ENCODE measurements at regions not wholly inside any gene's neighbourhood (a gene's known extent, or its start where the extent isn't known, plus 50 kb on each side); places are given as distances from the start of the nearest gene placed in this dataset.

GRCh38 chr4:1536579-1537409 lies 130.6 kb upstream of the NKX1-1 start:
- Histone ChIP-seq H3K4me3 (ENCODE audit: low read length in 2 of 2) (no peak overlapping the region), H3K27me3 (ENCODE audit: insufficient read depth, low read length) (no peaks in the 10 kb centered on the region), H3K36me3 (ENCODE audit: insufficient read depth, low read length) (no peaks in the 10 kb centered on the region), H3K9me3 (ENCODE audit: control insufficient read depth in 1 of 2, low read length in 2 of 2) (no peaks in the 10 kb centered on the region), H3K4me1 (ENCODE audit: insufficient read depth, low read length) (no peaks in the 10 kb centered on the region), H3K27ac (ENCODE audit: low read depth, low read length) (no peak overlapping the region)
- H3K9me3 Mint-ChIP-seq: no peaks in the 10 kb centered on the region
- peaks cover 2 to 7% of the 10 kb centered on the region in 2 donors for H3K27me3 Mint-ChIP-seq
- H3K36me3 Mint-ChIP-seq: no peaks in the 10 kb centered on the region
- intact Hi-C loops (cut with micrococcal nuclease): no loop called here
- ChIA-PET CTCF (ENCODE audit: partially characterized antibody) (no interaction called here), POLR2A (ENCODE audit: partially characterized antibody) (no interaction called here)
- H3K27ac Mint-ChIP-seq: no peak overlapping the region
- DNase-seq: no peak
- H3K4me1 Mint-ChIP-seq: no peaks in the 10 kb centered on the region
- H3K4me3 Mint-ChIP-seq: no peak overlapping the region

GRCh38 chr4:1535926-1536578 lies 129.8 kb upstream of the NKX1-1 start:
- Histone ChIP-seq H3K4me3 (ENCODE audit: low read length in 2 of 2) (no peak overlapping the region), H3K4me1 (ENCODE audit: insufficient read depth, low read length) (no peaks in the 10 kb centered on the region), H3K9me3 (ENCODE audit: control insufficient read depth in 1 of 2, low read length in 2 of 2) (no peaks in the 10 kb centered on the region), H3K36me3 (ENCODE audit: insufficient read depth, low read length) (no peaks in the 10 kb centered on the region), H3K27ac (ENCODE audit: low read depth, low read length) (no peak overlapping the region), H3K27me3 (ENCODE audit: insufficient read depth, low read length) (no peaks in the 10 kb centered on the region)
- DNase-seq: no peak
- Mint-ChIP-seq H3K4me1 (no peaks in the 10 kb centered on the region), H3K36me3 (no peaks in the 10 kb centered on the region), H3K27me3 (peaks cover 4 to 7% of the 10 kb centered on the region in 2 donors), H3K4me3 (no peak overlapping the region), H3K9me3 (no peaks in the 10 kb centered on the region), H3K27ac (no peak overlapping the region)
- ChIA-PET POLR2A (ENCODE audit: partially characterized antibody) (interaction anchor here (1.0 kb wide), 1 partner anchor 8 kb away, joined by 4 read pairs; no protein-coding TSS in a partner anchor), CTCF (ENCODE audit: partially characterized antibody) (interaction anchor here (1.5 kb wide), 1 partner anchor 12 kb away, joined by 4 read pairs; no protein-coding TSS in a partner anchor)
- intact Hi-C loops (cut with micrococcal nuclease): no loop called here

- Histone ChIP-seq H3K4me1 (ENCODE audit: insufficient read depth, low read length) (no peaks in the 10 kb centered on the region), H3K9me3 (ENCODE audit: control insufficient read depth in 1 of 2, low read length in 2 of 2) (no peaks in the 10 kb centered on the region), H3K27ac (ENCODE audit: low read depth, low read length) (no peak overlapping the region), H3K4me3 (ENCODE audit: low read length in 2 of 2) (no peak overlapping the region), H3K36me3 (ENCODE audit: insufficient read depth, low read length) (no peaks in the 10 kb centered on the region), H3K27me3 (ENCODE audit: insufficient read depth, low read length) (no peaks in the 10 kb centered on the region)
- no peak overlapping the region for H3K27ac Mint-ChIP-seq
- H3K36me3 Mint-ChIP-seq: no peaks in the 10 kb centered on the region
- intact Hi-C loops (cut with micrococcal nuclease): no loop called here
- DNase-seq: no peak
- H3K4me1 Mint-ChIP-seq: no peaks in the 10 kb centered on the region
- no peaks in the 10 kb centered on the region for H3K9me3 Mint-ChIP-seq
- peaks cover 4 to 10% of the 10 kb centered on the region in 2 donors for H3K27me3 Mint-ChIP-seq
- no peak overlapping the region for H3K4me3 Mint-ChIP-seq
- POLR2A ChIA-PET (ENCODE audit: partially characterized antibody): interaction anchor here (1.0 kb wide), 1 partner anchor 9 kb away, joined by 4 read pairs; no protein-coding TSS in a partner anchor
- CTCF ChIA-PET (ENCODE audit: partially characterized antibody): interaction anchor here (1.5 kb wide), 1 partner anchor 13 kb away, joined by 4 read pairs; no protein-coding TSS in a partner anchor
Observed at GRCh38 chr4:1534876-1535526, 128.8 kb upstream of the NKX1-1 start.

- POLR2A ChIA-PET (ENCODE audit: partially characterized antibody): no interaction called here
- no peak overlapping the region for H3K27ac ChIP-seq (ENCODE audit: low read depth, low read length)
- H3K4me3 ChIP-seq (ENCODE audit: low read length in 2 of 2): no peak overlapping the region
- no peaks in the 10 kb centered on the region for H3K36me3 ChIP-seq (ENCODE audit: insufficient read depth, low read length)
- no peak overlapping the region for H3K27ac Mint-ChIP-seq
- H3K4me3 Mint-ChIP-seq: no peak overlapping the region
- H3K27me3 Mint-ChIP-seq: peaks cover 6 to 16% of the 10 kb centered on the region in 2 donors
- H3K9me3 Mint-ChIP-seq: no peaks in the 10 kb centered on the region
- no peaks in the 10 kb centered on the region for H3K27me3 ChIP-seq (ENCODE audit: insufficient read depth, low read length)
- no peaks in the 10 kb centered on the region for H3K9me3 ChIP-seq (ENCODE audit: control insufficient read depth in 1 of 2, low read length in 2 of 2)
- no peaks in the 10 kb centered on the region for H3K4me1 Mint-ChIP-seq
- H3K4me1 ChIP-seq (ENCODE audit: insufficient read depth, low read length): no peaks in the 10 kb centered on the region
- CTCF ChIA-PET (ENCODE audit: partially characterized antibody): interaction anchor here (1.5 kb wide), 1 partner anchor 14 kb away, joined by 4 read pairs; no protein-coding TSS in a partner anchor
- H3K36me3 Mint-ChIP-seq: no peaks in the 10 kb centered on the region
- DNase-seq: no peak
- intact Hi-C loops (cut with micrococcal nuclease): no loop called here
Observed at GRCh38 chr4:1534095-1534872, 128.0 kb upstream of the NKX1-1 start.

GRCh38 chr4:1533501-1534064 lies 127.3 kb upstream of the NKX1-1 start:
- no peaks in the 10 kb centered on the region for H3K9me3 Mint-ChIP-seq
- no peak overlapping the region for H3K27ac Mint-ChIP-seq
- intact Hi-C loops (cut with micrococcal nuclease): no loop called here
- no peaks in the 10 kb centered on the region for H3K4me1 Mint-ChIP-seq
- ChIA-PET CTCF (ENCODE audit: partially characterized antibody) (interaction anchor here (0.6 kb wide), 1 partner anchor 1010 kb away, joined by 3 read pairs; no protein-coding TSS in a partner anchor), POLR2A (ENCODE audit: partially characterized antibody) (no interaction called here)
- H3K27me3 ChIP-seq (ENCODE audit: insufficient read depth, low read length): no peaks in the 10 kb centered on the region
- H3K4me3 ChIP-seq (ENCODE audit: low read length in 2 of 2): no peak overlapping the region
- no peak overlapping the region for H3K4me3 Mint-ChIP-seq
- peaks cover 12 to 22% of the 10 kb centered on the region in 2 donors for H3K27me3 Mint-ChIP-seq
- DNase-seq: no peak
- H3K27ac ChIP-seq (ENCODE audit: low read depth, low read length): no peak overlapping the region
- no peaks in the 10 kb centered on the region for H3K36me3 Mint-ChIP-seq
- H3K4me1 ChIP-seq (ENCODE audit: insufficient read depth, low read length): no peaks in the 10 kb centered on the region
- no peaks in the 10 kb centered on the region for H3K36me3 ChIP-seq (ENCODE audit: insufficient read depth, low read length)
- no peaks in the 10 kb centered on the region for H3K9me3 ChIP-seq (ENCODE audit: control insufficient read depth in 1 of 2, low read length in 2 of 2)

GRCh38 chr4:1532549-1533395 lies 126.5 kb upstream of the NKX1-1 start:
- DNase-seq: no peak

More at GRCh38 chr4:1532549-1533395, 126.5 kb upstream of the NKX1-1 start:
- POLR2A ChIA-PET (ENCODE audit: partially characterized antibody): no interaction called here
- Mint-ChIP-seq H3K27ac (no peak overlapping the region), H3K4me3 (no peak overlapping the region), H3K36me3 (no peaks in the 10 kb centered on the region), H3K27me3 (peaks cover 12 to 22% of the 10 kb centered on the region in 2 donors), H3K4me1 (no peaks in the 10 kb centered on the region), H3K9me3 (no peaks in the 10 kb centered on the region)
- H3K4me3 ChIP-seq (ENCODE audit: low read length in 2 of 2): no peak overlapping the region
- no peaks in the 10 kb centered on the region for H3K27me3 ChIP-seq (ENCODE audit: insufficient read depth, low read length)
- H3K4me1 ChIP-seq (ENCODE audit: insufficient read depth, low read length): no peaks in the 10 kb centered on the region
- intact Hi-C loops (cut with micrococcal nuclease): no loop called here
- H3K9me3 ChIP-seq (ENCODE audit: control insufficient read depth in 1 of 2, low read length in 2 of 2): no peaks in the 10 kb centered on the region
- no peaks in the 10 kb centered on the region for H3K36me3 ChIP-seq (ENCODE audit: insufficient read depth, low read length)
- CTCF ChIA-PET (ENCODE audit: partially characterized antibody): interaction anchor here (0.6 to 2.6 kb wide), 2 partner anchors 16 to 1011 kb away, joined by 3 to 7 read pairs; no protein-coding TSS in a partner anchor
- no peak overlapping the region for H3K27ac ChIP-seq (ENCODE audit: low read depth, low read length)

All from CD4-positive, alpha-beta memory T cell (primary cell).